ENCODE measurements at regions not wholly inside any gene's neighbourhood (a gene's known extent, or its start where the extent isn't known, plus 50 kb on each side); places are given as distances from the start of the nearest gene placed in this dataset.

DNA sequence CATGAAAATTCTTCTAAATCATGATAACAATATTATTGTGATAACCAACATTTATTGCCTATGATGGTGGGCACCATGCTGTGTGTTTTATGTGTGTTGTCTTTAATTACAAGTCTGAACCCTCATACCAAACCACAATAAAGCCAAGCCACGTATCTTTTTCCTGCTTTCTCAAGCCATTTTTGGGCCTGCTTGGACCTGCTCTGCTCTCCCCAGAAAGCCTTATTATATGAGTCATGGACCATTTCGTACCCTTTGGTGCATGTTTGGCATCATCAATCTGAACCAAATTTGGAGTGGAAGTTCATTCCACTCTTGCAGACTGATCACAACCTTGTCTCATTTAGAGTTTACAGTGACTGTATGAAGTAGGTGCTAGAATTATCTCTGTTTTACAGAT lies 87.3 kb upstream of the CD53 start:
- H3K27ac ChIP-seq = no peak overlapping the region
- TF ChIP-seq, protein P1, sequence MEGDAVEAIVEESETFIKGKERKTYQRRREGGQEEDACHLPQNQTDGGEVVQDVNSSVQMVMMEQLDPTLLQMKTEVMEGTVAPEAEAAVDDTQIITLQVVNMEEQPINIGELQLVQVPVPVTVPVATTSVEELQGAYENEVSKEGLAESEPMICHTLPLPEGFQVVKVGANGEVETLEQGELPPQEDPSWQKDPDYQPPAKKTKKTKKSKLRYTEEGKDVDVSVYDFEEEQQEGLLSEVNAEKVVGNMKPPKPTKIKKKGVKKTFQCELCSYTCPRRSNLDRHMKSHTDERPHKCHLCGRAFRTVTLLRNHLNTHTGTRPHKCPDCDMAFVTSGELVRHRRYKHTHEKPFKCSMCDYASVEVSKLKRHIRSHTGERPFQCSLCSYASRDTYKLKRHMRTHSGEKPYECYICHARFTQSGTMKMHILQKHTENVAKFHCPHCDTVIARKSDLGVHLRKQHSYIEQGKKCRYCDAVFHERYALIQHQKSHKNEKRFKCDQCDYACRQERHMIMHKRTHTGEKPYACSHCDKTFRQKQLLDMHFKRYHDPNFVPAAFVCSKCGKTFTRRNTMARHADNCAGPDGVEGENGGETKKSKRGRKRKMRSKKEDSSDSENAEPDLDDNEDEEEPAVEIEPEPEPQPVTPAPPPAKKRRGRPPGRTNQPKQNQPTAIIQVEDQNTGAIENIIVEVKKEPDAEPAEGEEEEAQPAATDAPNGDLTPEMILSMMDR (conservative IDR thresholded peaks at IDR 0.05) = no peak
- TF ChIP-seq ZFX (IDR thresholded peaks at IDR 0.05) = no peak

DNA sequence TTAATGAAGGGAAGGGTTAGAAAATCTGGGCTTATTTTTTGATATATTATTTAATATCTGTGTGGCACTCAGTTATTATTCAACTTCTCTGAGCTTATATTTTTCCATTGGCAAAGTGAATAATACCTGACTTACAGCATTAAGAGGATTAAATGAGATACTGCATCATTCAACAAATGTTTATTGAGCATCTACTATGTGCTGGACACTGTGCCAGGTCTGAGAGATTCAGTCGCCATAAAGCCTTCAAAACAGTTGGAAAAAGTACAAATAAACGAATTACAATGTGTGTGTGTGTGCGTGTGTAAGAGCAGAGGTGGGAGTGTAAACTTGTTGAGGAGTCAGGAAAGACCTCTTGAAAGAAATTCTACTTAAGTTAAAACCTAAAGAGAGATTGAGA lies 87.9 kb upstream of the CD53 start:
- TF ChIP-seq, protein P1 (conservative IDR thresholded peaks at IDR 0.05) = no peak
- no peak for TF ChIP-seq ZFX (IDR thresholded peaks at IDR 0.05)
- no peak overlapping the region for H3K27ac ChIP-seq

DNA sequence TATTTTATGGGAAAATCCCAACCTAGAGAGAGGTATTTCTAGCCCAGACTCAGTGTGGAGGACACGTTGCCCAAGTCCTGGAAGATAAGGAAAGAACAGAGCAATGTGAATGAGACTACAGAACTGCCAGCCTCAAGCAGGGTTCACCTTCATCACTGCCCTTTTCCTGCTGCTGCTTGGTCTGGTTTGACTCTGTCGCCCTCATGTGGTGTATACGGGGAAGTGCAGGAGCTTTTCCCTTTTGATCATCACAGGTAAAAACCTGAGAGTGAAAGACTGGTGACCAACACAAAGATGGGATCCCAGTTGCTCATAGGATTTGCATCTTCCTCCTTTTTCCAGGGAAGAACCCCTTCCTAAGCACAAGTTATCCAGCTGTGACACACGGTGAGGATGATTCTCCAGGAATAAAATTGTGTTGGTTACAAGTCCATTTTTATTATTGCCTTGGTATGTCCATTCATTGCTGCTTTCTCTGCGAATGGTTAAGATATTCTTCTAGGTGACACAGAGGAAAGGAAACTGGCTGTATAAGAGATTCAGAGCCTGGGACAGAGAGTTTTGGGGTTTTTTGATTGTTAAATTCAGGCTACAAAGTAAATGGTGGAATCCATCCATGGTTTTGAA lies 89.5 kb upstream of the CD53 start:
- no peak overlapping the region for H3K27ac ChIP-seq

DNA sequence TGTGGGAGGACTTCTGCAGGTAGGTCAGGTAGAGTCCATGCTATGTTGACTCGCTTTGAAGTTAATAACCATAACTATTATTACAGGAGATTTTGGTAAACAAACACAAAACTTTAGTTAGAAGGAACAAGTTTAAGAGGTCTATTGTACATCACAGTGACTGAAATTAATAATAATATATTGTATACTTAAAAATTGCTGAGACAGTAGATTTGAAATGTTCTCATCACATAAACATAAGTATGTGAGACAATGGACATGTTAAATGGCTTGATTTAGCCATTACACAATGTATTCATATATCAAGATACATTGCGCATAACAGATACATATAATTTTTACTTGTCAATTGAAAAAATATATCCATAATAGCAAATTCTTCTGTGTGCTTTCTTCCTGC lies 91.4 kb upstream of the CD53 start:
- no peak overlapping the region for H3K27ac ChIP-seq
- TF ChIP-seq, protein P1 (conservative IDR thresholded peaks at IDR 0.05) = no peak
- TF ChIP-seq ZFX (IDR thresholded peaks at IDR 0.05) = no peak

More for the DNA sequence above, 89.5 kb upstream of the CD53 start:
- TF ChIP-seq, protein P1 (conservative IDR thresholded peaks at IDR 0.05) = peak; percentile 97
- TF ChIP-seq ZFX (IDR thresholded peaks at IDR 0.05) = no peak

DNA sequence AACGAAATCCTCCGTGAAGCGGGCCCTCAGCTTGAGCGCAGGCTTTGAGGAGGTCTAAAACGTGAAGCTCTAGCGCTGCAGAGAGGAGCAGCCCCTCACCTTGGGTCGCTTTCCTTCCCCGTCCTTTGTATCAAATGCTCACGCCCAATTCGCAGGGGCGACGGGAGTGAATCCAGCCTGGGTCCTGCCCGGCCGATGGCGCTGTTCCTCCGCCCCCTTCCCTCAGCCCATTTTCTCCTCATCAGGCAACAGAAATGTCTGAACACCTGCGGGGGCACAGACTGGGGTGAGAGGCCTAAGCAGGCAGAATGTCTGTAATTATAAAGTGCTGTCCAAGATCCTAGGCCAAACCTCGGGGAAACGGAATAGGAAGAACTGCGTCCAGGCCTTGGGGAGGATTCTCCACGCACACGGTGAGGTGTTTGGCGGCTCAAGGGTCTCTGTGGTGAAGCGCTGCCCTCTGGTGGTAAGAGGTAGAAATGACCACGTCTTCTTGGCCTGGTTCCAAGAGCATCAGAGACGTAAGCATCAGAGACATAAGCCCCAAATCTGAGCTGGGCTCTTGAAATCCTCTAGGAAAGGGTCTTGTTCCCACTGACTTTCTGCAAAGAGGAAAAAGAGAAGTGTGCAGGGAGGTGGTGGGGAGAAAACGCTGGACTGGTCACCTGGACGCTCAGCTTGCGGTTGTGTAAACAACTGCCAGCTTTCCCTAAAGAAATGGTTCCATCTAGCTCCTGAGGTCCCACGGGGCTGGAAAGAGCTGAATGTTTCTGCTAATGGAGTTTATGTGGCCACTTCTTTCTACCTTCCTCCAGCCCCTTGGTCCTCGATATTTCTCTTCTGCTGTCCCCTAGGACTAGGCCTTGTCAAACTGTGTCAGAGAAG lies 92.1 kb upstream of the CD53 start:
- no peak for TF ChIP-seq ZFX (IDR thresholded peaks at IDR 0.05)
- TF ChIP-seq, protein P1 (conservative IDR thresholded peaks at IDR 0.05) = peak; percentile 93
- no peak overlapping the region for H3K27ac ChIP-seq

DNA sequence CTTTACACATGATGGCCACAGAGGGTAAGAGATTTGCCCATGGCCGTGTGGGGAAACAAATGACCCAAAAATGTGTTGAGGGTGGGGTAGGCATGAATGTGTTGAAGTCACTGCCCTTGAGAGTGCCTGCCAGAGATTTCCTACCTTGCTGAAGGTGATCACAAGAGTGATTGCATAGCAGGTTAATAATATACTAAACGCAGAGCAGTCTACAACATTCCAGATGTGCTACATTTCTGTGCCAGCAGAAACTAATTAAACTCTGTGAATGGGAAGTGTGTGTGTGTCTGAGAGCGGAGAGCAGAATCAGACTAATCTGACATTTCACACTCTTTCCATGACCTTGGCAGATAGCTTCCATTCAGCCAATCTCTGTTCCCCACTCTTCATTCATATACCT lies 93.3 kb upstream of the CD53 start:
- TF ChIP-seq, protein P1 (conservative IDR thresholded peaks at IDR 0.05) = no peak
- TF ChIP-seq ZFX (IDR thresholded peaks at IDR 0.05) = no peak
- H3K27ac ChIP-seq = no peak overlapping the region

DNA sequence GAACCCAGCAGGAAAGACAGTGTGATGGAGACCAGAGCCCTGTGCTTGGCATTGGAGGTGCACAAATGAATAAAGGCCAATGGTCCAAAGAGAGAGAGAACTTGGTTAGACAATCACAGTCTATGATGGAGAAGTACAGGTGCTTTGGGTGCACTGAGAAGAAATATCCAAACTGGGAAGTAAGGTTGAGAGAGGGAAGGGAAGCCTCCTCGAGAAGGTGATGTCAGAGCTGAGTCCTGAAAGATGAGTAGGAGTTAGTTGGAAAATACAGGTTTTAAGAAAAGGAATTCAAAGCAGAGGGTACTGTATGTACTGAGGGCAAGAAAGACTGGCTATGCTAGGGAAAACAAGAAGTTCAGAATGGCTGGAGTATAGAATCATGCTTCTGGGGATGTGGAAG lies 94.1 kb upstream of the CD53 start:
- TF ChIP-seq, protein P1 (conservative IDR thresholded peaks at IDR 0.05) = no peak
- TF ChIP-seq ZFX (IDR thresholded peaks at IDR 0.05) = no peak
- H3K27ac ChIP-seq = no peak overlapping the region
